Astrocyte of the spinal cord (primary cell): ENCODE measurements at regions not wholly inside any gene's neighbourhood (a gene's known extent, or its start where the extent isn't known, plus 50 kb on each side); places are given as distances from the start of the nearest gene placed in this dataset.

Experiments used
- DNase-seq: peaks from one replicate; pipeline ENCODE4 v3.0.0; 2011; ENCODE audit warnings: low read depth, low spot score
- H3K4me3 ChIP-seq: 2 replicates; pipeline ENCODE4 v1.5.1; 2011; ENCODE audit warnings: low read depth, mild to moderate bottlenecking, low read length, moderate library complexity
- CTCF ChIP-seq: IDR thresholded peaks from 2 replicates; pipeline ENCODE4 v1.5.1; 2012; ENCODE audit warnings: low read depth, mild to moderate bottlenecking, low read length, inconsistent platforms
- in situ Hi-C: cut with HindIII; loops from 2 replicates; pipeline ENCODE4 v1.10.0; 2017; ENCODE audit warnings: low sequenced_read_pairs

GRCh38 chr5:143916451-143916850 is 104.5 kb downstream of the HMHB1 start:
- in situ Hi-C loops: no loop called here
- DNase-seq: no peak
- no peak overlapping the region for H3K4me3 ChIP-seq
- no peak for TF ChIP-seq CTCF

- no peak for DNase-seq
- no peak for TF ChIP-seq CTCF
- in situ Hi-C loops: no loop called here
- H3K4me3 ChIP-seq: no peak overlapping the region
Observed at GRCh38 chr5:143918961-143919360, 107.0 kb downstream of the HMHB1 start.

DNA sequence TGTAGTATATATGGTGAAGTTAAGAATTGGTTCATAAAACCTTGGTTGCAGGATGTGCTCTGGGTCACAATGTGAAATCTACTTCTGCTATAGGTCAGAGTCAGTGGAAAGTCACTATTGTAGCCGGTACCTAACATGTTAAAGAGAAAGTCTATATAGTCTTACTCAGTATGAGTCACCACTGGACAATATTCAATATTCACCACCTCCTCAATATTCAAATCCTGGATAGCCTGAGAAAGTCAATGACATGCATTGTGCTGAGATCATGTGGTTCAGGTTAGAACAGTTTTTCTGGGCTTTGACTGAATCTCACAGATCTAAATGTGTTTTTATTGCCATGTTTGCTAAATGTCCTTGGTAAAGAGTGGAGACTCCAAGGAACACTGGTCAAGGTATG is 108.8 kb downstream of the HMHB1 start:
- peak; percentile 42 for DNase-seq
- in situ Hi-C loops: no loop called here
- H3K4me3 ChIP-seq: no peak overlapping the region
- TF ChIP-seq CTCF: no peak

GRCh38 chr5:143921525-143922311 is 109.8 kb downstream of the HMHB1 start:
- in situ Hi-C loops: no loop called here
- DNase-seq: peak; percentile 74
- TF ChIP-seq CTCF: no peak
- H3K4me3 ChIP-seq: no peak overlapping the region

DNA sequence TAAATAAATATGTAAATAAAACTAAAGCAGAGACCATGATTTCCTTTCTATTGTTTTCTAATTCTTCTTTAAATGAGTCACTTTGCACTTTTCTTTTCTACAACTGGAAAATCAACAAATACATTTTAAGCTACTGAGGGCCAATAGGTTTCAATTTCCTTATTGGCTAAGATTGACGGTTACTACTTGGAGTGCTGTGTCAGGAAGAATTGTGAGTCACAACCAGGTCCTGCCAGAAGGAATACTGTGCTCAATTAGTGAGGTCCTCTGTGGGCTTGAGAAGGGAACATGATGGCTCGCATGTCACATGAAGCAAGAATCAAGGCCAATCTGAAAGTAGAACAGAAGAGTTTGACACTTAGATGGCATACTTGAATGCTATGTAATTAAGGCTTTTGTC is 110.8 kb downstream of the HMHB1 start:
- peak; percentile 50 for DNase-seq
- H3K4me3 ChIP-seq: no peak overlapping the region
- in situ Hi-C loops: no loop called here
- TF ChIP-seq CTCF: no peak

- DNase-seq: peak; percentile 58
- no peak overlapping the region for H3K4me3 ChIP-seq
- no peak for TF ChIP-seq CTCF
- in situ Hi-C loops: no loop called here
Observed at GRCh38 chr5:143923634-143924266, 111.8 kb downstream of the HMHB1 start.
